NB4 (cell line): ENCODE measurements at regions not wholly inside any gene's neighbourhood (a gene's known extent, or its start where the extent isn't known, plus 50 kb on each side); places are given as distances from the start of the nearest gene placed in this dataset.
"Not testable (repeated sequence)": the region's sequence is repeated elsewhere in the genome, so short reads cannot be mapped to it uniquely, and the experiment has no call there.

Source experiments
- DNase-seq: peaks from one replicate; pipeline ENCODE4 v3.0.0; 2010; ENCODE audit warnings: low read depth
- H3K4me3 ChIP-seq: one replicate; pipeline ENCODE4 v1.5.1; 2011; ENCODE audit warnings: mild to moderate bottlenecking, low read depth, low read length, moderate library complexity
- CTCF ChIP-seq: IDR thresholded peaks from one replicate; pipeline ENCODE4 v1.5.1; 2012; ENCODE audit warnings: low read depth, low read length
- MYC ChIP-seq: IDR thresholded peaks from 2 replicates; pipeline ENCODE4 v1.6.1; 2011; ENCODE audit warnings: low read depth, low read length
- POLR2A ChIP-seq: IDR thresholded peaks from 2 replicates; pipeline ENCODE4 v1.6.1; 2011; ENCODE audit warnings: mild to moderate bottlenecking; ENCODE audit not compliant: insufficient read length; ENCODE audit errors: extremely low read depth
- TF ChIP-seq, protein P1 (sequence below): IDR thresholded peaks from 2 replicates; pipeline ENCODE4 v1.6.1; 2011; ENCODE audit warnings: low read depth, low read length

GRCh38 chr3:109864452-109864851 is 527.1 kb upstream of the DPPA4 start:
- no peak overlapping the region for H3K4me3 ChIP-seq
- no peak for DNase-seq
- no peak for TF ChIP-seq POLR2A
- TF ChIP-seq MYC: no peak
- TF ChIP-seq, protein P1, sequence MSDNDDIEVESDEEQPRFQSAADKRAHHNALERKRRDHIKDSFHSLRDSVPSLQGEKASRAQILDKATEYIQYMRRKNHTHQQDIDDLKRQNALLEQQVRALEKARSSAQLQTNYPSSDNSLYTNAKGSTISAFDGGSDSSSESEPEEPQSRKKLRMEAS: no peak
- no peak for TF ChIP-seq CTCF

- no peak for TF ChIP-seq CTCF
- TF ChIP-seq POLR2A: no peak
- TF ChIP-seq, protein P1: no peak
- H3K4me3 ChIP-seq: no peak overlapping the region
- DNase-seq: no peak
Observed at GRCh38 chr3:109869586-109869985, 532.2 kb upstream of the DPPA4 start.

DNA sequence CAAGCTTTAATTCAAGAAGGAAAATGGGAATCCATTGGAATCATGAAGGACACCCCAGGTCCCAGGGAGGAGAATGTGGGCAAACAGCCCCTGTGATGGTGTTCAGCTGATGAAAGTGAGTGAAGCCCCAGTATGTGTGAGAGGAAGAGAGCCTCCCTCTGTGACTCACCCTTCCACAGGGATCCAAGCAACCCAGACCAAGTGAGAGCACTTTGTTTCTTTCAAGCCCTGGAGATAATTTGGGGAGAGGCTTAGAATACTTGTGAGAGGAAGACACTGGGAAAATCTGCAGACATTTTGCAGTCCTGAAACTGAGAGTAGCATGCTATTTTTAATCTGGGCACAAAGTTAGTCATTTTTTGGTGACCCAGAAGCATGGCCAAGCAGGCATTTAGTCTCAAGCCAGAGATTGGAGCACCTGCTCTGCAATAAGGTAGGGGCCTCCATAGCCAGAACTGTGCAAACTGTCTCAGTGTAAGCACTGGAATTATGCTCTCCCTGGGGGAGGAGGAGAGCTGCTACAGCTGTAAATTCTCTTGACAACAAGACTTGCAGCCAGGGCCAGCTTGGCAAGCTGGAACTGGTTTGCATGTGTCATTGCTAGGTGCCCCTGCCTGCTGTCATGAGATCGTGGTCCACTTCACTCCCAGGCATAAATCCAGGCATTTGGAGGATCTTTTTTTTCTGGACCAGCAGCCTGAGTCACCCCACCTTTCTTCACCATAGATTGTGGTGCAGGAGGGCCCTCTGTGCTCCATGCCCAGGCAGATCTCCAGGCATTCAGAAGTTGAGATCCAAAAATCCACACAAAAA is 537.8 kb upstream of the DPPA4 start:
- H3K4me3 ChIP-seq: no peak overlapping the region
- TF ChIP-seq CTCF (no peak), MYC (no peak), POLR2A (no peak)
- TF ChIP-seq, protein P1: no peak
- no peak for DNase-seq

DNA sequence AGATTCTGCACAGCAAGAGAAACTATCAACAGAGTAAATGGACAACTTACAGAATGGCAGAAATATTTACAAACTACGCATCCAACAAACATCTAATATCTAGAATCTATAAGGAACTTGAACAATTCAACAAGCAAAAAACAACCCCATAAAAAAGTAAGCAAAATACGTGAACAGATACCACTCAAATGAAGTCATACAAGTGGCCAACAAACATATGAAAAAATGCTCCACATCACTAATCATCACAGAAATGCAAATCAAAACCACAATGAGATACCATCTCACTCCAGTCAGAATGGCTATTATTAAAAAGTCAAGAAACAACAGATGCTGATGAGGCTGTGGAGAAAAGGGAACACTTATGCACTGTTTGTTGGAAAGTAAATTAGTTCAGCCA is 540.3 kb upstream of the DPPA4 start:
- H3K4me3 ChIP-seq, DNase-seq: not testable (repeated sequence)

DNA sequence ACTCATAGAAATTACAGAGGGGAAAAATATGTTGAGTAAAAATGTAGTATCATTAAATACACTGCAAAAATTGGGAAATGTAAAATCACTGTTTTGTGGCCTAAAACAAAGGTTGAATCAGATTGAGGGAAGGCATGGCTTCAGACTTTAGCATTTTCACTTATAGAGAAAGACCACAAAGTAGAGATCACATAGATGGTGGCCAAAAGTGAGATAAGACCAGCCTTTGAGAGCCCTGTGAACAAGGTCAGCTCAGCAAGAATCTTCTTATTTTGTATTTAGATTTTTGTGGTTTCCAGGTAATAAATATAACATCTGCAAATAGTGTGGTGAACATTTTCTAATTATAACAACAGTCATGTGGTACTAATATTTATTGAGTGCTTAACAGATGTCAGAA is 544.8 kb upstream of the DPPA4 start:
- DNase-seq: no peak
- TF ChIP-seq CTCF (no peak), MYC (no peak), POLR2A (no peak)
- TF ChIP-seq, protein P1: no peak
- no peak overlapping the region for H3K4me3 ChIP-seq

DNA sequence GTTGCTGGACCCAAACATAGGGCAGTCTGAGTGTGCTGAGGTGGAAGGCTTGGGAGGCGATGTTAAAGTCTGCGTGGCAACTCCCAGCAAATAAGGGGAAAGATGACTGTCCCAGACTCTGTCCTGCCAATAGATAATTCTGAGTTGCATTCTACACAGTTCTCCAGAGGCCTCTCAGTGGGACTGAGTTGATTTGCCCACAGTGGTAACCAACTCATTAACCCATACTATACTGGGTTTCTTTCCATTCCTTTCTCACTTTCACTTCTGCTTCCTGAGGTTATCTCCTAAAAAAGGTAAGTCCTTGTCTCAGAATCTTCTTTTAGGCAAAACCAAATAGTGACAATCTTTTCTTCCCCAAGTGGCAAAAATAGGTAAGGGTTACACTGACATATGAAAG is 549.9 kb upstream of the DPPA4 start:
- no peak overlapping the region for H3K4me3 ChIP-seq
- TF ChIP-seq MYC (no peak), CTCF (no peak), POLR2A (no peak)
- TF ChIP-seq, protein P1: no peak

More for the DNA sequence above, 549.9 kb upstream of the DPPA4 start:
- DNase-seq: no peak
